Transverse colon (tissue), 4 donors: ENCODE measurements at regions not wholly inside any gene's neighbourhood (a gene's known extent, or its start where the extent isn't known, plus 50 kb on each side); places are given as distances from the start of the nearest gene placed in this dataset.

Experiments used
- DNase-seq: peaks from one replicate; pipeline ENCODE4 v3.0.0-alpha.2; 2019
- H3K27ac ChIP-seq, 4 donors: fragments of 200-600 bp; sonication (generic); 2 replicates each; pipeline ENCODE4 v1.5.1; 2016 to 2018; ENCODE audit warnings: inconsistent platforms in 4 of 4
- H3K27me3 ChIP-seq: fragments of 200-600 bp; sonication (generic); 2 replicates; pipeline ENCODE4 v1.5.1; 2017; ENCODE audit warnings: inconsistent platforms
- H3K36me3 ChIP-seq, 4 donors: fragments of 200-600 bp; sonication (generic); 2 replicates each; pipeline ENCODE4 v1.5.1; 2017 to 2019; ENCODE audit warnings: inconsistent platforms in 4 of 4
- H3K4me1 ChIP-seq, 4 donors: fragments of 200-600 bp; sonication (generic); 2 replicates each; pipeline ENCODE4 v1.5.1; 2017 to 2020; ENCODE audit warnings: inconsistent platforms in 4 of 4
- H3K4me3 ChIP-seq, 4 donors: fragments of 200-600 bp; sonication (generic); 1 replicate in 1 of 4; 2 replicates in 3 of 4; pipeline versions ENCODE4 v1.5.1 to v1.6.1; 2017 to 2019; ENCODE audit warnings: inconsistent platforms in 4 of 4
- H3K9me3 ChIP-seq, 2 donors: fragments of 200-600 bp; sonication (generic); 2 replicates each; pipeline ENCODE4 v1.5.1; 2017 to 2019; ENCODE audit warnings: inconsistent platforms in 2 of 2
- CTCF ChIP-seq, 5 experiments: fragments of 200-600 bp in 3 of 5; fragments of 450-650 bp in 2 of 5; sonication (generic) in 3 of 5; IDR thresholded peaks; 1 replicate in 2 of 5; 2 replicates in 3 of 5; pipeline ENCODE4 v1.5.1; 2016 to 2017; ENCODE audit warnings: antibody characterized with exemption in 5 of 5, inconsistent platforms in 3 of 5, mild to moderate bottlenecking in 2 of 5, moderate library complexity in 1 of 5
- EP300 ChIP-seq: sonication (generic); formaldehyde crosslinking; IDR thresholded peaks from one replicate; pipeline ENCODE4 v1.6.1; 2017; ENCODE audit warnings: antibody characterized with exemption, low read depth
- POLR2A ChIP-seq: fragments of 450-650 bp; IDR thresholded peaks from one replicate; pipeline ENCODE4 v1.6.1; 2016; ENCODE audit warnings: antibody characterized with exemption, mild to moderate bottlenecking, moderate library complexity
- POLR2AphosphoS5 ChIP-seq, 3 donors: sonication (generic); formaldehyde crosslinking; IDR thresholded peaks; one replicate each; pipeline ENCODE4 v1.6.1; 2016; ENCODE audit warnings: antibody characterized with exemption in 3 of 3
- whole genome bisulfite sequencing, 2 donors: methylation state at CpG; one replicate each; pipeline ENCODE4 v1.1.5; 2018; ENCODE audit warnings: low coverage in 1 of 2; 5-methylcytosine and 5-hydroxymethylcytosine counted together
- in situ Hi-C, 4 donors: fragments of 200-750 bp; cut with MboI; loops; one replicate each; pipeline versions ENCODE4 v1.15.0 to v1.15.1; 2017; ENCODE audit warnings: low sequenced_read_pairs in 3 of 4, low pct_ligation_motif_present in 1 of 4, low pct_unique_long_range_greater_than_20kb in 1 of 4
- intact Hi-C: fragments of 100-400 bp; cut with DNase I; formaldehyde crosslinking; loops from one replicate; pipeline ENCODE4 v1.15.1; 2023; ENCODE audit warnings: low total_unique reads

GRCh38 chr4:111869339-111869738, 275.9 kb upstream of the FAM241A start:
- Histone ChIP-seq H3K36me3 (no peaks in the 10 kb centered on the region), H3K4me1 (no peaks in the 10 kb centered on the region), H3K27ac (no peak overlapping the region), H3K27me3 (peaks cover 3% of the 10 kb centered on the region), H3K9me3 (no peaks in the 10 kb centered on the region), H3K4me3 (no peak overlapping the region)
- DNase-seq = no peak
- intact Hi-C loops (no loop called here), in situ Hi-C loops (loop anchor here in 1 of 4 donors (25.0 kb wide), 1 partner anchor 232 kb away; no protein-coding TSS in a partner anchor)
- TF ChIP-seq POLR2A = no peak
- no peak for TF ChIP-seq CTCF (IDR thresholded peaks at IDR 0.05)
- no peak for TF ChIP-seq EP300
- no peak for TF ChIP-seq POLR2AphosphoS5 (IDR thresholded peaks at IDR 0.05)
- WGBS, 2 donors = 93 to 95% methylated on average over 4 of the region's 4 CpGs

- intact Hi-C loops (no loop called here), in situ Hi-C loops (loop anchor here in 1 of 4 donors (25.0 kb wide), 1 partner anchor 235 kb away; no protein-coding TSS in a partner anchor)
- H3K36me3 ChIP-seq = no peaks in the 10 kb centered on the region
- peaks cover 3% of the 10 kb centered on the region for H3K27me3 ChIP-seq
- no peak for DNase-seq
- H3K4me3 ChIP-seq = no peak overlapping the region
- no peaks in the 10 kb centered on the region for H3K9me3 ChIP-seq
- no peak overlapping the region for H3K27ac ChIP-seq
- no peak for TF ChIP-seq EP300
- TF ChIP-seq POLR2AphosphoS5 (IDR thresholded peaks at IDR 0.05) = no peak
- no peak for TF ChIP-seq POLR2A
- no peak for TF ChIP-seq CTCF (IDR thresholded peaks at IDR 0.05)
- WGBS, 2 donors = 73 to 80% methylated on average over 1 of the region's 1 CpG
- no peaks in the 10 kb centered on the region for H3K4me1 ChIP-seq
Observed at GRCh38 chr4:111871802-111872201, 273.5 kb upstream of the FAM241A start.

GRCh38 chr4:111873801-111874200, 271.5 kb upstream of the FAM241A start:
- intact Hi-C loops (no loop called here), in situ Hi-C loops (loop anchor here in 1 of 4 donors (25.0 kb wide), 1 partner anchor 236 kb away; no protein-coding TSS in a partner anchor)
- TF ChIP-seq POLR2AphosphoS5 (IDR thresholded peaks at IDR 0.05) (no peak), POLR2A (no peak), CTCF (IDR thresholded peaks at IDR 0.05) (no peak), EP300 (no peak)

GRCh38 chr4:111879539-111879938, 265.7 kb upstream of the FAM241A start:
- no peak for DNase-seq
- H3K36me3 ChIP-seq = no peaks in the 10 kb centered on the region
- in situ Hi-C loops (no loop called here), intact Hi-C loops (no loop called here)
- no peak overlapping the region for H3K4me3 ChIP-seq
- no peaks in the 10 kb centered on the region for H3K4me1 ChIP-seq
- H3K27ac ChIP-seq = no peak overlapping the region
- no peaks in the 10 kb centered on the region for H3K27me3 ChIP-seq
- no peaks in the 10 kb centered on the region for H3K9me3 ChIP-seq
- TF ChIP-seq POLR2A (no peak), EP300 (no peak), CTCF (IDR thresholded peaks at IDR 0.05) (no peak), POLR2AphosphoS5 (IDR thresholded peaks at IDR 0.05) (no peak)

More at GRCh38 chr4:111873801-111874200, 271.5 kb upstream of the FAM241A start:
- Histone ChIP-seq H3K27ac (no peak overlapping the region), H3K4me1 (no peaks in the 10 kb centered on the region), H3K9me3 (no peaks in the 10 kb centered on the region), H3K4me3 (no peak overlapping the region), H3K36me3 (no peaks in the 10 kb centered on the region), H3K27me3 (peaks cover 3% of the 10 kb centered on the region)
- no peak for DNase-seq
- WGBS, 2 donors = 80 to 81% methylated on average over 4 of the region's 4 CpGs
